Body of pancreas (tissue), 4 donors: ENCODE measurements at regions not wholly inside any gene's neighbourhood (a gene's known extent, or its start where the extent isn't known, plus 50 kb on each side); places are given as distances from the start of the nearest gene placed in this dataset.

Experiments used
- ATAC-seq: fragments of 150-250 bp; one replicate; pipeline ENCODE4 v1.9.1; 2016
- DNase-seq, 4 donors: peaks; one replicate each; pipeline ENCODE4 v3.0.0-alpha.2; 2019
- H3K27ac ChIP-seq, 4 donors: fragments of 200-600 bp; sonication (generic); 1 replicate in 3 of 4; 2 replicates in 1 of 4; pipeline versions ENCODE4 v1.5.1 to v1.6.1; 2016 to 2019; ENCODE audit warnings: mild to moderate bottlenecking in 1 of 4, mixed read lengths in 1 of 4, moderate library complexity in 1 of 4
- H3K27me3 ChIP-seq, 2 donors: fragments of 200-600 bp; sonication (generic); one replicate each; pipeline ENCODE4 v1.6.0; 2016; ENCODE audit warnings: mild to moderate bottlenecking in 1 of 2
- H3K36me3 ChIP-seq, 2 donors: fragments of 200-600 bp; sonication (generic); replicated peaks in 1 of 2; 2 replicates each; pipeline ENCODE4 v1.5.1; 2016; ENCODE audit warnings: low read depth in 2 of 2; ENCODE audit not compliant: insufficient read depth in 1 of 2
- H3K4me1 ChIP-seq: fragments of 200-600 bp; sonication (generic); one replicate; pipeline ENCODE4 v1.6.0; 2016
- H3K4me3 ChIP-seq, 2 donors: fragments of 200-600 bp; sonication (generic); 1 replicate in 1 of 2; 2 replicates in 1 of 2; pipeline ENCODE4 v1.5.1; 2016 to 2019
- H3K9me3 ChIP-seq, 3 donors: fragments of 200-600 bp; sonication (generic); 1 replicate in 2 of 3; 2 replicates in 1 of 3; pipeline ENCODE4 v1.5.1; 2016
- CTCF ChIP-seq, 7 experiments: fragments of 450-650 bp in 4 of 7; fragments of 200-600 bp in 3 of 7; sonication (generic) in 3 of 7; IDR thresholded peaks; one replicate each; pipeline ENCODE4 v1.5.1; 2016 to 2019; ENCODE audit warnings: antibody characterized with exemption in 7 of 7
- POLR2A ChIP-seq, 3 donors: fragments of 450-650 bp; IDR thresholded peaks; one replicate each; pipeline ENCODE4 v1.6.1; 2016; ENCODE audit warnings: antibody characterized with exemption in 3 of 3, mild to moderate bottlenecking in 2 of 3
- WGBS, 2 donors: methylation state at CpG; one replicate each; pipeline ENCODE4 v1.1.5; 2017; 5-methylcytosine and 5-hydroxymethylcytosine counted together
- intact Hi-C: fragments of 100-400 bp; cut with DNase I; formaldehyde crosslinking; loops from one replicate; pipeline ENCODE4 v1.15.1; 2023

GRCh38 chr1:208907790-208908189 is 663.6 kb upstream of the PLXNA2 start:
- Histone ChIP-seq H3K27me3 (no peaks in the 10 kb centered on the region), H3K4me1 (no peaks in the 10 kb centered on the region), H3K36me3 (no peaks in the 10 kb centered on the region), H3K27ac (no peak overlapping the region), H3K9me3 (no peaks in the 10 kb centered on the region), H3K4me3 (no peak overlapping the region)
- WGBS, 2 donors, result 56 to 57% methylated on average over 4 of the region's 4 CpGs
- ATAC-seq (no peak), DNase-seq (no peak)
- intact Hi-C loops, result no loop called here
- TF ChIP-seq POLR2A (IDR thresholded peaks at IDR 0.05) (no peak), CTCF (IDR thresholded peaks at IDR 0.05) (no peak)

DNA sequence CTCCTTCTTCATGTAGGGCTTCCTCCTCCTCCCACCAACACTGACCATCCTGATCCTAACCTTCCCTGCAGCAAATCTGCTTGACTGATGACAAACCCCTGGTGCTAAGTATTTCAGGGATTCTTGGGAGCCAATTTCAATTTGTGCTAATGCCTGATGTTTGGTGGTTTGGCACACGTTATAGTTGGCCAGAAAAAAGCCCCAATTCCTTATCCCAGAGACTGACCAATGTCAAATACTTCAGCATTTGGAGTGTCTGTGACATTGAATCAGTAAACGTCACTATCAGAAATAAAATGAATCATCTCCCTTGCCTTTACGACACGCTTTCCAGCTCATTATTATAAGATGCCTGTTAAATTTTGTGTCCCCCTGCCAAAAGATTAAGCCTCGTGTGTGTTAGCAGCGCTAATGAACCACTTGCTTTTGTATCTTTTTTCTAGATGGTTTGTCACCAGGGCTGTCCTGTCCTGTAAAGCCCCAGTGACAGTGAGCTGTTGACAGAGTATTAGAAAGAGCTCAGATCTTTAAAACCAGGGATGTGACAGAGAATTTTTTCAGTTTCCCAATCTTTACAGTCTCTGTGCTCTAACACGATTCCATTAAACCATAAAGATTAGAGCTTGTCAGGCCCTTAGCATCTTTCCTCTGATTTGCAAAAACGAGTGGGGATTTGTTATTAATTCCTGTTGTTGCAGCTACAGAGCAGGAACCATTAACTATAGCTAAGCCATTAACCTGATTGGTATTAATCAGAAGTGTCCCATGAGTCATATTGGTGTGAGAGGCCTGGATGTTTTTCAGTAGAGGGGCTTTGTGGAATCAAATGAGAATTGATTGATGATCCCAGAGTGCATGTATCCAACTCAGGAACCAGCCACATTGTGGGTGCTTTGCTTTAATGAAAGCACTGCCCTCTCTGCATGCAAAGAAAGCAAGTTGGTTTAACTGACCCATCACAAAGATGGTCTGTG is 665.1 kb upstream of the PLXNA2 start:
- WGBS, 2 donors, result 56 to 63% methylated on average over 8 of the region's 8 CpGs
- Histone ChIP-seq H3K4me1 (no peaks in the 10 kb centered on the region), H3K36me3 (no peaks in the 10 kb centered on the region), H3K4me3 (no peak overlapping the region), H3K27ac (no peak overlapping the region), H3K27me3 (no peaks in the 10 kb centered on the region), H3K9me3 (no peaks in the 10 kb centered on the region)
- ATAC-seq (no peak), DNase-seq (no peak)
- no peak for TF ChIP-seq CTCF (IDR thresholded peaks at IDR 0.05)
- TF ChIP-seq POLR2A (IDR thresholded peaks at IDR 0.05), result no peak
- intact Hi-C loops, result no loop called here

DNA sequence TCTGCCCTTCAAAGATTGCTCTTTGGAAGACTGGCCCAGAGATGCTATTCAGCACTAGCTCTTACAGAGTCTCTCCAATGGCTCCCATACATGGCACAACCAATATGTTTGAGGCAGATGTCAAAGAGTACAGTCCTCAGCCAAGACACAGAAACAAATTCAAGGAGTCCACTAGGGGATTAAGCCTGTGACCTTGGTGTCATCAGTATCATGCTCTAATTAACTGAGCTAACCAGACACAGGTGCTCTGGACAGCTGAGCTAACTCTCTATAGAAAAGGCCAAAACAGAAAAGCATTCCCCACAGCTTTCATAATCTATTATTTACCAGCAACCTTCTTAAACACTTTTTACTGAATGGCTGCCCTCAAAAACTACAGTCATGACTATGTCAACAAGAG is 666.0 kb upstream of the PLXNA2 start:
- no peaks in the 10 kb centered on the region for H3K4me1 ChIP-seq
- H3K27ac ChIP-seq, result no peak overlapping the region
- H3K36me3 ChIP-seq, result no peaks in the 10 kb centered on the region
- ATAC-seq, result no peak
- intact Hi-C loops, result no loop called here
- no peak overlapping the region for H3K4me3 ChIP-seq
- TF ChIP-seq POLR2A (IDR thresholded peaks at IDR 0.05) (no peak), CTCF (IDR thresholded peaks at IDR 0.05) (no peak)
- no peak for DNase-seq
- no peaks in the 10 kb centered on the region for H3K27me3 ChIP-seq
- H3K9me3 ChIP-seq, result no peaks in the 10 kb centered on the region

- intact Hi-C loops, result no loop called here
- TF ChIP-seq POLR2A (IDR thresholded peaks at IDR 0.05) (no peak), CTCF (IDR thresholded peaks at IDR 0.05) (no peak)
- H3K36me3 ChIP-seq, result no peaks in the 10 kb centered on the region
- H3K4me1 ChIP-seq, result no peaks in the 10 kb centered on the region
- no peak for ATAC-seq
- H3K4me3 ChIP-seq, result no peak overlapping the region
- H3K9me3 ChIP-seq, result no peaks in the 10 kb centered on the region
- WGBS, 2 donors, result 27 to 39% methylated on average over 5 of the region's 5 CpGs
- no peaks in the 10 kb centered on the region for H3K27me3 ChIP-seq
- no peak overlapping the region for H3K27ac ChIP-seq
- DNase-seq, result no peak
Observed at GRCh38 chr1:208917281-208917680, 666.2 kb upstream of the CAMK1G start.

- Histone ChIP-seq H3K4me1 (no peaks in the 10 kb centered on the region), H3K27me3 (no peaks in the 10 kb centered on the region), H3K4me3 (no peak overlapping the region), H3K9me3 (no peaks in the 10 kb centered on the region), H3K27ac (no peak overlapping the region), H3K36me3 (no peaks in the 10 kb centered on the region)
- no peak for ATAC-seq
- 47 to 55% methylated on average over 3 of the region's 3 CpGs for WGBS, 2 donors
- TF ChIP-seq POLR2A (IDR thresholded peaks at IDR 0.05), result no peak
- TF ChIP-seq CTCF (IDR thresholded peaks at IDR 0.05), result no peak
- intact Hi-C loops, result no loop called here
- no peak for DNase-seq
Observed at GRCh38 chr1:208917723-208918122, 665.8 kb upstream of the CAMK1G start.
